Activated CD4-positive, CD25-positive, alpha-beta regulatory T cell (primary cell): ENCODE measurements at regions not wholly inside any gene's neighbourhood (a gene's known extent, or its start where the extent isn't known, plus 50 kb on each side); places are given as distances from the start of the nearest gene placed in this dataset.

Source experiments
- DNase-seq, 4 experiments: peaks; one replicate each; lab custom pipeline; 2025; lab: John Stamatoyannopoulos, UW

GRCh38 chr2:59733567-59733930 lies 819.9 kb downstream of the BCL11A start:
- no peak for DNase-seq

- no peak for DNase-seq
Measured at GRCh38 chr2:59732871-59733566, 820.4 kb downstream of the BCL11A start.

DNA sequence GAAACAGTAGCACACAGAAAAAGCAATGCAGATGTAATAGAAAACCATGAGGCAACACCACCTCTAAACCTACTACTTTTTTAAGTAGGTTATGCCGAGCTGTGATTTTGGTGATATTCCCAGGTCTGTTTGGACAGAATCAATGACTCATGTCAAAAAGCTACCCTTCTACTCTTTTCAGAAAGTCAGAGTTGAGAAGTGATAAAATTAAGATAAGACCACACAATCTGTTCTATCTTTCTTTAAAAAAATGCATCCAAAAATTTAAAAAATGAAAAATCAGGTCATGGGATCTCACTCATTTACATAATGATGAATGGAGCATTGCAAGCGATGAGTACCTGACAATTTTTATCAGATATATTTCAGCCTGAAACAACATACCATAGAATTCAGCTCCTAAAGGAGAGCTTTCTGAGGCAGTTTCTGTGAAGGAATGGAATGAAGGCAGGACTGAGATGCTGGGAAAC lies 826.3 kb downstream of the BCL11A start:
- no peak for DNase-seq

DNA sequence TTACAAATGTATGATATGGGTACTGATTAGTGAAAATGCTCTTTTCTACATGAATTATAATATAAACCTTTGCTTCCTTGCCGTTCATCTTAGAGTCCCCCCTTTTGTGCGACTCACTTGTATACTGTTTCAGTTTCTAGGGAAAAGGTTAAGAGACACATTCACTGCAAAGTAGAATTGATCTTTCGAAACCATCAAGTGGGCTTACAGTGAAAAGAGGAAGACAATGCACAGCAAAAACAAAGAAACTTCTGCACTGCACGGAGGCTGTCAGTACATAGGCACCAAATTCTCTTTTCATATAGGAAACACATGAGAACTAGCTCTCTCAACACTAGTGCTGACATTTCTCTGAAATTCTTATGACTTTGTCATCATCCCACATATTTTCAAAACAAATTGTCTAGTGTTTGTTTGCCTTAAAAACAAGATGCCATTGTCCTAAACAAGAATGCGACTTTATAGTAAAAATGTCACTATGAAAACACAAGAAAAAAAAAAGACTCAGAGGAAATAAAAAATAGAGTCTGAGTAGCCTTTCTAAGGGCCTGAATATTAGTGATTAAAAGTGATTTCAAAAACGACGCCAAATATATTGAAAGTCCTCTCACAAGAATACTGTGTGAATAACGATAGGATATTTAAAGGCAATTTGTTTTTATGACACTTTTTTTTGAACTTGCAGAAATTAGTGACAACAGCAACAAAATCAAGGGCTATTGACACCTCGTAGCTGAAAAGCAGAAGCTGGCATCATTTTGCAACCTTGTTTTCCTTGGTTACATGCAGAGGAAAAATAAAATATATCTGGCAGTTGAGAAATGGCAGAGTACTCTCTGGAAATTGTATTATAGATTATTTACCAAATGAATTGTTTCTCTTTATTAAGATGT lies 827.0 kb downstream of the BCL11A start:
- DNase-seq = no peak

- peak in 1 of 4 experiments; percentile 0 for DNase-seq
Measured at GRCh38 chr2:59724746-59725145, 828.7 kb downstream of the BCL11A start.

DNA sequence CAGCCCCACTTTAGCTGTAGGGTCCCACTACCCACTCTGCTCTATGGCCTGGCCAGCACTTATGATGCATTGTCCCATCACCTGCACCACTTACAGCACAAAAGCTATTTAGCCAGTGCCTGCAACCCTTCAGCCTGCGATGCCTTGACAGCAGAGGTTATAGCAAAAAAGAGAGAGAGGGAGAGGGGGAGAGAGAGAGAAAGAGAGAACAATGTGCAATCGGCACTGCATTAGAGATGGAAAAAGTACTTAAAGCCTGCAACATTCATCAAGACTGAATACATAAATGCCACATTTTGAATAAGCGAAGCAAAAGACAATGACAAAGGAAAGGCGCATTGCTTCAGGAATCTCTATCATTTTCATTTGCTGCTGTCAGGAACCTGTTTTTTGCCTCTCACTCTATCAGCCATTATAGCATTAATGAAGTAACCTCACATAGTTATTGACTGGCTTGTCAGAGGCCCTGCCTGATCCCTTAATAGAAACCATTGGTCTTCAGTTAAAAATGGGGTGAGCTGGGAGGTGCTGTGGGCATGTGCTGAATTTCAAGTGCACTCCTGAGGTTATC lies 833.1 kb downstream of the BCL11A start:
- no peak for DNase-seq

DNA sequence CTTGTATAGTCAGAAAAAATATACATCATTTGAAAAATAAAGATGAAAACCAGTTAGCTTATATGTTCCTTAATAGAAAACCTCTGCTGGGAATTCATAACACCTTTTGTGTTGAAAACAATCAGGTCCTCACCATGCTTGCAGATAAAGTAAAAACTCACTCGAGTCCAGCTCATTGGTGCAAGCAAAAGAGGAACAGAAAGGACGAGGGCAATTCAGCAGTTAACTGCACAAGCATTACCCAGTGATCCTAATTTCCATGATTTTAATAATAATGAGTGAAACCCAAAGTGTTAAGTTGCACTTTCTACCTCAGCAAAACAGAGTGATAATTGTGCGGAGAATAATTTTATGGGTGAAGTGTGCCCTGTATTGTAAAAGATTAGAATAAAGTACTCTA lies 839.9 kb downstream of the BCL11A start:
- DNase-seq = no peak

- no peak for DNase-seq
Measured at GRCh38 chr2:59711121-59711520, 842.3 kb downstream of the BCL11A start.

- DNase-seq = no peak
Measured at GRCh38 chr2:59706729-59707128, 846.7 kb downstream of the BCL11A start.

DNA sequence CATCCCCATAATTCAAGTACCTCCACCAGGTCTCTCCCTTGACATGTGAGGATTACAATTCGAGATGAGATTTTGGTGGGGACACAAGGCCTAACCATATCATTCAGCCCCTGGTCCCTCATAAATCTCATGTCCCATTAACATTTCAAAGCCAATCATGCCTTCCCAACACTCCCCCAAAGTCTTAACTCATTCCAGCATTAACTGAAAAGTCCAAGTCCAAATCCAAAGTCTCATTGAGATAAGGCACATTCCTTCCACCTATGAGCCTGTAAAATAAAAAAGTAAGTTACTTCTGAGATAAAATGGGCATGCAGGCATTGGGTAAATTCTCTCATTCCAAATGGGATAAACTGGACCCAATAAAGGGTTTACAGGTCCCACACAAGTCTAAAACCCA lies 849.7 kb downstream of the BCL11A start:
- no peak for DNase-seq

DNA sequence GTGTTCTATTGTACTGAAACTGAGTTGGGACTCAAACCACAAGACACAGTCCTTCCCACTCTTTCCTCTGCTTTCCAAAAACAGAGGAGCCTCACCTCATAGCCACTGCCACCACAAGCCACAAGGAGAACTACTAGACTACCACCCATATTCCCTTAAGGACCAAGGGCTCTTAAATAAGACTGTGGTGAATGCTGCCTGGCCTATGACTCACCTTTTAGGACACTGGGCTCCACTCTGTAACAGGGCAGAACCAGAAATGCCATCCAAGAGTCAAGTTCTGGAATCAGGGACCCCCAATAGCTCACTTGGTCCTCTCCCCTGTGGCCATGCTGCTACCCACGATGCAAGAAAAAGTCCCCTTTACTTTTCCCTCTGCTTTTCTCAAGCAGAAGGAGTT lies 851.4 kb downstream of the BCL11A start:
- DNase-seq = no peak

GRCh38 chr2:59701271-59701994 lies 852.0 kb downstream of the BCL11A start:
- DNase-seq = no peak

- DNase-seq = no peak
Measured at GRCh38 chr2:59694176-59694575, 859.3 kb downstream of the BCL11A start.

- DNase-seq = no peak
Measured at GRCh38 chr2:59693231-59693959, 860.1 kb downstream of the BCL11A start.

GRCh38 chr2:59691518-59692190 lies 861.8 kb downstream of the BCL11A start:
- no peak for DNase-seq

DNA sequence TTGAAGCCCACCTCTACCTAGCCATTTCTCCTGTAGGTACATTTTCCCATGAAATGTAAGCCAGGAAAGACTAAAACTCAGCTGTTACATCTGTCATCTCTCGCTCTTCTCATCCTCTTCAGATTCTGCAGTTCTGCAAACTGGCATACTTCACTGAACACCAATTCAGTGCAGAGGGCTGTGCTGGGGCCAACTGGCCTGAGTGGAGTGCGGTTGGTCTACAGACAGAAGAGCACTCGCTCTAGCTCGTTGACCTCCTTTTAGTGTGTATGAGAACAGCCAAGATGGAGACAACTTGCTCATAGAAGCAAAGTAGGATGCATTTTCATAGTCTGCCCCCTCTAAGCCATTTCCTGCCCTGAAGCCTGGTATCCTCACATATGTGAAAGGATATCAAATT lies 862.6 kb downstream of the BCL11A start:
- no peak for DNase-seq

DNA sequence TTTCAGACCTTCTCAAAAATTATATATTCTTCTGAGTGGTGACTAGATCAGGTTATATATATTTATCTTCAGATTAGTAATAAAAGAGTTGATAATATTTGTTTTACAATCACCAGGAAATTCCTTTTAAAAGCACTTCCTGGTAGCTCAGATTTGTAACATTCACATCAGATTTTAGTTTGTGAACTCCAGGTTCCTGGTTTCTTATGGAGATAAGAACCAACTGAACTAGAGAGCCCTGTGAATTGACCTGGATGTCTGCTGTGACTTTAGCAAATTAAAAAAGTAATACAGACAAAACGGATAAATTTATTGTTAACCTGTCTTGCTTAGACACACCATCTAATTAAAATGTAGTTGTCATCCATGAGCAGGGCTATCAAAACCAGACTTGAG lies 868.7 kb downstream of the BCL11A start:
- no peak for DNase-seq

- DNase-seq = no peak
Measured at GRCh38 chr2:59684116-59684770, 869.2 kb downstream of the BCL11A start.

GRCh38 chr2:59680863-59681262 lies 872.6 kb downstream of the BCL11A start:
- no peak for DNase-seq

GRCh38 chr2:59677158-59677557 lies 876.3 kb downstream of the BCL11A start:
- DNase-seq = no peak

DNA sequence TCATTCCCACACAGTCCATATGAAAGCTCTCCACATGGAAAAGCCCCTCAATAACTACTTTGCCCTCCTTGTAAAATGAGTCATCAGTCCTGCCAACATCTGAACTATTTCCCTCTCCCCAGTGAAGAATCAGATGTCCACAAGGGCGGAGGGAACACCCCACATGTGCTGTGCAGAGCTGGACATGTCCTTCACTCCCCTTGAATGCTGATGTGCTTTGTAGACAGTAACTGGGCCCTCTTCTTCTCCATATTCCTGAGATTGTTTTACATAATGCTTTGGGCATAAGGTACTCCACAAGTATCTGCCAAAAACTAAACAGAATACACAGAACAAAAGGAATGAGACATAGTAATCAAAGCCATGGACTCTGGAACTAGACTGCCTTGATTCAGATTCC lies 879.4 kb downstream of the BCL11A start:
- DNase-seq = no peak
